ENCODE measurements at regions not wholly inside any gene's neighbourhood (a gene's known extent, or its start where the extent isn't known, plus 50 kb on each side); places are given as distances from the start of the nearest gene placed in this dataset.

DNA sequence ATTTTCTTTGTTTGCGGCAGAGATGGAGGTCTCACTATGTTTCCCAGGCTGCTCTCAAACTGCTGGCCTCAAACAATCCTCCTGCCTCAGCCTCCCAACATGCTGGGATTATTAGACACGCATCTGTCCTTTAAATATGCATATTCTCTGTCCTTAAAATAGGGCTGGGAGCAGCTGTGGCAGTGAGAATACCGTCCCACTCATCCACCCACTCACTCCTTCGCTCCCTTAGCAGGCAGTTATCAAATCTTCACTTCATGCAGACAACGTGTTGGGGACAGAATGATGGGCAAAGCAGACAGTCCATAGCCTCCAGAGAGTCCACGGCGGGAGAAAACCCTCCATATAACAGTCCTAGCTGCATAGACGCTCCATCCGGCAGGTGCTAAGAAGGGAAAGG is 179.4 kb downstream of the ZBTB18 start:
- Mint-ChIP-seq H3K4me1 (ENCODE audit: unreplicated experiment) (peaks cover 13% of the 10 kb centered on the region), H3K9me3 (ENCODE audit: unreplicated experiment) (no peaks in the 10 kb centered on the region), H3K4me3 (ENCODE audit: unreplicated experiment) (no peak overlapping the region), H3K27ac (ENCODE audit: unreplicated experiment) (no peak overlapping the region), H3K36me3 (ENCODE audit: low read depth, unreplicated experiment) (no peaks in the 10 kb centered on the region), H3K27me3 (ENCODE audit: unreplicated experiment) (peaks cover 7% of the 10 kb centered on the region)
- TF ChIP-seq, protein P1, sequence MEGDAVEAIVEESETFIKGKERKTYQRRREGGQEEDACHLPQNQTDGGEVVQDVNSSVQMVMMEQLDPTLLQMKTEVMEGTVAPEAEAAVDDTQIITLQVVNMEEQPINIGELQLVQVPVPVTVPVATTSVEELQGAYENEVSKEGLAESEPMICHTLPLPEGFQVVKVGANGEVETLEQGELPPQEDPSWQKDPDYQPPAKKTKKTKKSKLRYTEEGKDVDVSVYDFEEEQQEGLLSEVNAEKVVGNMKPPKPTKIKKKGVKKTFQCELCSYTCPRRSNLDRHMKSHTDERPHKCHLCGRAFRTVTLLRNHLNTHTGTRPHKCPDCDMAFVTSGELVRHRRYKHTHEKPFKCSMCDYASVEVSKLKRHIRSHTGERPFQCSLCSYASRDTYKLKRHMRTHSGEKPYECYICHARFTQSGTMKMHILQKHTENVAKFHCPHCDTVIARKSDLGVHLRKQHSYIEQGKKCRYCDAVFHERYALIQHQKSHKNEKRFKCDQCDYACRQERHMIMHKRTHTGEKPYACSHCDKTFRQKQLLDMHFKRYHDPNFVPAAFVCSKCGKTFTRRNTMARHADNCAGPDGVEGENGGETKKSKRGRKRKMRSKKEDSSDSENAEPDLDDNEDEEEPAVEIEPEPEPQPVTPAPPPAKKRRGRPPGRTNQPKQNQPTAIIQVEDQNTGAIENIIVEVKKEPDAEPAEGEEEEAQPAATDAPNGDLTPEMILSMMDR (IDR thresholded peaks at IDR 0.05; ENCODE audit: unreplicated experiment) = no peak
- DNase-seq (ENCODE audit: low spot score) = no peak

DNA sequence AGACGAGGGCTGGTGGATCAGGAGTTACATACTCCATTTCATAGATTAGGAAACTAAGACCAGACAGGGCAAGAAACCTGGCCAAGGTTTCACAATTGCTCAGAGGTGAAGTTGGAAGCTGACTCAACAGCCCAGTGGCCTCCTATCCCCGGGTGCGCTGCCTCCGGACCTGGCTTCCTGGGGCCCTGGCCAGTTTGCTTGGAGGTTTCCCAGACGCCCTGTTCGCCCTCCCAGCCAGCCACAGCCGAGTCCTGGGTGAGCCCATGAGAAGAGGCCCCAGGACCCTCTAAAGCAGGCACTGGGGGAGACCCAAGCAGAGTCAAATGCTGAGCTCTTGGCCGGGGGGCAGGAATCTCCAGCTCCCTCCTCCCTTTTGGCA is 180.1 kb downstream of the ZBTB18 start:
- Mint-ChIP-seq H3K27me3 (ENCODE audit: unreplicated experiment) (peaks cover 7% of the 10 kb centered on the region), H3K27ac (ENCODE audit: unreplicated experiment) (no peak overlapping the region), H3K9me3 (ENCODE audit: unreplicated experiment) (no peaks in the 10 kb centered on the region), H3K4me3 (ENCODE audit: unreplicated experiment) (no peak overlapping the region), H3K36me3 (ENCODE audit: low read depth, unreplicated experiment) (no peaks in the 10 kb centered on the region), H3K4me1 (ENCODE audit: unreplicated experiment) (peaks cover 13% of the 10 kb centered on the region)
- TF ChIP-seq, protein P1 (IDR thresholded peaks at IDR 0.05; ENCODE audit: unreplicated experiment) = no peak
- no peak for DNase-seq (ENCODE audit: low spot score)

DNA sequence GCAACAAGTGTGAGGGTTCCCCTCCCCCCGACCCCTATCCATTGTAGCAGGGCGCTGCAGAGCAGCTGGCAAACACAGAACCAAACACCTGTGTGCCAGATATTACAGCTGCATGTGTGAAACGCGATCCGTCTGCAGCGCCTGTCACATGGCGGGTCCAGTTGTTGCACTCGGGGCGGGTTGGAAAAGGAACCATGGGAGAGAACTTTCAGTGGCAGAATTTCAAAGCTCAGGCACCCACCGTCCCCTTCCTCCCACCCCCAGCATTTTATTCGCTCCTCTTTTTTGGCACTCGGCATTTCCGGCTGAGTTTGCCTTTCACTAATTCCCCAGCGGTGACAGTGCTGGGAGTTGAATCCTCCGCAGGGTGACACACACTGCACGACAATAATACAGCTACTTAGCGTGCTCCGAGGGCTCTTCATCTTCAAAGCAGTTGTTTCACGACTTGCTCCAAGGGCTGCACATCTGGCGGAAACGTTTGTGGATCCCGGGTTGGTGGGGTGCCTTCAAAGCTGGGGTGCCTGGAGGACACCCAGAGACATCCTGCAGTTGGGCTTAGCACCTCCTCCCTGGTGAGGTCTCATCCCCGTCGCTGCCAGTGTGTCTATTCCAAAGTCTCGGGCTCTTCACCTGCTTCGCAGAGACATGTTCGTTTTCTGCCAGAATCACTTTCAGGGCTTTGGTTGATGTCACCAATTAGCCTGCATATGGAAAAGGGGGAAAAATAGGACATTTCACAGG is 180.7 kb downstream of the ZBTB18 start:
- no peak for DNase-seq (ENCODE audit: low spot score)
- peaks cover 10% of the 10 kb centered on the region for H3K27me3 Mint-ChIP-seq (ENCODE audit: unreplicated experiment)
- H3K4me3 Mint-ChIP-seq (ENCODE audit: unreplicated experiment) = no peak overlapping the region
- no peaks in the 10 kb centered on the region for H3K36me3 Mint-ChIP-seq (ENCODE audit: low read depth, unreplicated experiment)
- H3K27ac Mint-ChIP-seq (ENCODE audit: unreplicated experiment) = no peak overlapping the region
- H3K9me3 Mint-ChIP-seq (ENCODE audit: unreplicated experiment) = no peaks in the 10 kb centered on the region
- H3K4me1 Mint-ChIP-seq (ENCODE audit: unreplicated experiment) = peaks cover 13% of the 10 kb centered on the region
- TF ChIP-seq, protein P1 (IDR thresholded peaks at IDR 0.05; ENCODE audit: unreplicated experiment) = no peak

DNA sequence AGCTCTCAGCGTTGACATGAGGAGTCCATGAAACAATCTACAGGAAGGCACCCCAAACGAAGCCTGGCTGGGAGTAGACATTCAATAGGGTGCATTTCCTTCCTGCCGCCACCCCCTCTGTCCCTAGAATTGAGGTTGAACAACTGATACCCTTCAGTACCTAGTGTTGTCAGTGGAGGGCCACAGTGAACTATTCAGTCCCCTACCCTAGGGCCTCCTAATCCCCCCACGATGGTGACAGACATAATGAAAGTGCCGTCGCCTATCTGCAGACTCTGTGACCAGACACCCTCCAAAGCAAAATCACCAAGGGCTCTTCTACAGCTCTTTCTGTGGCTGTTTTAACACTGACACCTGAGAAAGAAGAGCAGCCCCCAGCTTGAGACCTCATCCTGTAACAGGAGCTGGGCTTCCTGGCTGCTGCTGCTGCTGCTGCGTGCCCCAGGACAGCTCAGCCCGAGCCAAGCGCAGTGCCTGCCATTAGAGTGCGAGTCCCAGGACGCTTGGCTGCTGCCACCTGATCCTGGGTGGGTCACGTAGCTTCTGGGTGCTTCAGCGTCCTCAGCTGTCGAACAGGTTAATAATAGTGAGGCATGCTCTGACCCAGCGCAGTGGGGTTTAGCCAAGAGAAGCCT is 183.0 kb downstream of the ZBTB18 start:
- no peak for DNase-seq (ENCODE audit: low spot score)
- TF ChIP-seq, protein P1 (IDR thresholded peaks at IDR 0.05; ENCODE audit: unreplicated experiment) = no peak
- H3K4me1 Mint-ChIP-seq (ENCODE audit: unreplicated experiment) = peaks cover 13% of the 10 kb centered on the region
- no peak overlapping the region for H3K4me3 Mint-ChIP-seq (ENCODE audit: unreplicated experiment)
- peaks cover under 1% of the 10 kb centered on the region for H3K36me3 Mint-ChIP-seq (ENCODE audit: low read depth, unreplicated experiment)
- H3K9me3 Mint-ChIP-seq (ENCODE audit: unreplicated experiment) = no peaks in the 10 kb centered on the region
- peaks cover 10% of the 10 kb centered on the region for H3K27me3 Mint-ChIP-seq (ENCODE audit: unreplicated experiment)
- H3K27ac Mint-ChIP-seq (ENCODE audit: unreplicated experiment) = no peak overlapping the region

DNA sequence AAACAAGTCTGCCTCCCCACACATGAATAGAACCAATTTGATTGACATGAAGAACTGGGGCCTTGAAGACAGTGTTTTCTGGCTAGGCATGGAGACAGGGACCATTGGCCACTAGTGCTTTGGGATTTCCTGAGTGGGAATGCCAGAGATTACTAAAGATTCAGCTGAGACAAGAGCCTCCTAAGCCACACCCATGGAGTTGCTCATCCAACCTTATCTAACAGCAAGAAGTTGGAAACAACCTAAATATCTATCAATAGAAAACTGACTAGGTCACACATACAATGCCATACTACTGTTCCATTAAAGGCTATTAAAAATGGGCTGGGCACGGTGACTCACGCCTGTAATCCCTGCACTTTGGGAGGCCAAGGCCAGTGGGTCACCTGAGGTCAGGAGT is 184.1 kb downstream of the ZBTB18 start:
- peaks cover 16% of the 10 kb centered on the region for H3K4me1 Mint-ChIP-seq (ENCODE audit: unreplicated experiment)
- no peak overlapping the region for H3K27ac Mint-ChIP-seq (ENCODE audit: unreplicated experiment)
- H3K36me3 Mint-ChIP-seq (ENCODE audit: low read depth, unreplicated experiment) = peaks cover 3% of the 10 kb centered on the region
- H3K9me3 Mint-ChIP-seq (ENCODE audit: unreplicated experiment) = no peaks in the 10 kb centered on the region
- peaks cover 9% of the 10 kb centered on the region for H3K27me3 Mint-ChIP-seq (ENCODE audit: unreplicated experiment)
- TF ChIP-seq, protein P1 (IDR thresholded peaks at IDR 0.05; ENCODE audit: unreplicated experiment) = no peak
- no peak for DNase-seq (ENCODE audit: low spot score)
- H3K4me3 Mint-ChIP-seq (ENCODE audit: unreplicated experiment) = no peak overlapping the region

Measured in endothelial cell (in vitro differentiated cells).